ENCODE measurements at regions not wholly inside any gene's neighbourhood (a gene's known extent, or its start where the extent isn't known, plus 50 kb on each side); places are given as distances from the start of the nearest gene placed in this dataset.

DNA sequence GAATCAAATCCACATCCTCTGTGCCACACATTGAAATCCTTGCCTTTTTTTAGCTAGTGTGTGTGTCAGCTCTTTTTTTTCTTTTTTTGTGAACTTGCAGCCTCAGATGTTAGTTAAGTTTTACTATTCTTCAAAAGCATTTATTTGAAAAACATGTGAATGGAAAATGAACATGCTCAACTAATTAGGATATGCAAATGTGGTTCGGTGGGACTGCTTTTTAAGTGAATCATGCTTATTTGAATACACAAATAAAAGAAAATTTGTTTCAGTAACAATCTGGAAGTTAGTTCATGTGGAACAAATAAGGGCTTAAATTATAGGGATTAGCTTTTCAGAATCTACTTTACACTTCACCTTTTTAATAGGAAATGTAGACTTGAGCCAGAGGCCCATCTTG, 751.5 kb upstream of the FAM241A start:
- TF ChIP-seq, protein P1, sequence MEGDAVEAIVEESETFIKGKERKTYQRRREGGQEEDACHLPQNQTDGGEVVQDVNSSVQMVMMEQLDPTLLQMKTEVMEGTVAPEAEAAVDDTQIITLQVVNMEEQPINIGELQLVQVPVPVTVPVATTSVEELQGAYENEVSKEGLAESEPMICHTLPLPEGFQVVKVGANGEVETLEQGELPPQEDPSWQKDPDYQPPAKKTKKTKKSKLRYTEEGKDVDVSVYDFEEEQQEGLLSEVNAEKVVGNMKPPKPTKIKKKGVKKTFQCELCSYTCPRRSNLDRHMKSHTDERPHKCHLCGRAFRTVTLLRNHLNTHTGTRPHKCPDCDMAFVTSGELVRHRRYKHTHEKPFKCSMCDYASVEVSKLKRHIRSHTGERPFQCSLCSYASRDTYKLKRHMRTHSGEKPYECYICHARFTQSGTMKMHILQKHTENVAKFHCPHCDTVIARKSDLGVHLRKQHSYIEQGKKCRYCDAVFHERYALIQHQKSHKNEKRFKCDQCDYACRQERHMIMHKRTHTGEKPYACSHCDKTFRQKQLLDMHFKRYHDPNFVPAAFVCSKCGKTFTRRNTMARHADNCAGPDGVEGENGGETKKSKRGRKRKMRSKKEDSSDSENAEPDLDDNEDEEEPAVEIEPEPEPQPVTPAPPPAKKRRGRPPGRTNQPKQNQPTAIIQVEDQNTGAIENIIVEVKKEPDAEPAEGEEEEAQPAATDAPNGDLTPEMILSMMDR (IDR thresholded peaks at IDR 0.05 in 4 of 5, conservative IDR thresholded peaks at IDR 0.05 in 1 of 5) = no peak
- no peak for TF ChIP-seq POLR2A (IDR thresholded peaks at IDR 0.05)
